Activated naive CD8-positive, alpha-beta T cell treated with anti-CD3 and anti-CD28 coated beads, Interleukin-2, amount 50 U/mL, for 24 hours (primary cell): ENCODE measurements at regions not wholly inside any gene's neighbourhood (a gene's known extent, or its start where the extent isn't known, plus 50 kb on each side); places are given as distances from the start of the nearest gene placed in this dataset.

Experiments used
- ATAC-seq: fragments of 150-1000 bp; cut with Tn5 transposase; one replicate; pipeline ENCODE4 v1.10.0; 2021
- DNase-seq: peaks from one replicate; pipeline ENCODE4 v3.0.0; 2021
- H3K27ac Mint-ChIP-seq: one replicate; pipeline ENCODE4 v1.8.0; 2021; ENCODE audit warnings: mild to moderate bottlenecking, mixed read lengths
- H3K27me3 Mint-ChIP-seq: one replicate; pipeline ENCODE4 v1.8.0; 2021; ENCODE audit warnings: mixed read lengths
- H3K36me3 Mint-ChIP-seq: one replicate; pipeline ENCODE4 v1.8.0; 2021; ENCODE audit warnings: low read depth, mixed read lengths
- H3K4me1 Mint-ChIP-seq: one replicate; pipeline ENCODE4 v1.8.0; 2021; ENCODE audit warnings: mixed read lengths
- H3K4me3 Mint-ChIP-seq: one replicate; pipeline ENCODE4 v1.8.0; 2021; ENCODE audit warnings: mild to moderate bottlenecking, moderate library complexity, mixed read lengths
- H3K9me3 Mint-ChIP-seq: one replicate; pipeline ENCODE4 v1.8.0; 2021; ENCODE audit warnings: mixed read lengths

GRCh38 chr15:94080989-94081605, 150.3 kb upstream of the MCTP2 start:
- DNase-seq (no peak), ATAC-seq (no peak)
- Mint-ChIP-seq H3K9me3 (no peaks in the 10 kb centered on the region), H3K4me1 (no peaks in the 10 kb centered on the region), H3K27me3 (no peaks in the 10 kb centered on the region), H3K36me3 (no peaks in the 10 kb centered on the region), H3K4me3 (no peak overlapping the region), H3K27ac (no peak overlapping the region)

- Mint-ChIP-seq H3K4me3 (no peak overlapping the region), H3K27me3 (no peaks in the 10 kb centered on the region), H3K36me3 (no peaks in the 10 kb centered on the region), H3K27ac (no peak overlapping the region), H3K4me1 (no peaks in the 10 kb centered on the region), H3K9me3 (no peaks in the 10 kb centered on the region)
- DNase-seq (no peak), ATAC-seq (no peak)
Measured at GRCh38 chr15:94080416-94080815, 150.9 kb upstream of the MCTP2 start.

GRCh38 chr15:94079968-94080367, 151.4 kb upstream of the MCTP2 start:
- Mint-ChIP-seq H3K27me3 (no peaks in the 10 kb centered on the region), H3K36me3 (no peaks in the 10 kb centered on the region), H3K4me1 (no peaks in the 10 kb centered on the region), H3K4me3 (no peak overlapping the region), H3K9me3 (no peaks in the 10 kb centered on the region), H3K27ac (no peak overlapping the region)
- ATAC-seq (no peak), DNase-seq (no peak)

DNA sequence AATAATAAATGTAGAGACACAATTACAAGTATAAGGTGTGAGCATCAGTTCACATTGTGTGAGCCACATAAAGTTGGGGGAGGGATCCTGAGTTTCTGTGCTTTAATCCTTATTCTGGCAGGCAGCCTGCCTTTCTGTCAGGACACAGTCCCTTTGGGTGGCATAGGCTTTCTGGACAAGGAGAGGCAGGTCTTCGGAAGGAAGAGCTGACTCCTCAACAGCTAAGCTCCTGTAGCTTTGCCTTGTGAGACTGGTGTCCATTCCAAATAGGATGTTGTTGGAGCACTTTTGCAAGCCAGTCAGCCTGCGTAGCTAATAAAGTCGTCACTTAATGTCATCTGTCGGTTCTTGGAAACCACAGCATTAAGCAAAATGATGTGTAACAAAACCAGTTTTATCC, 151.9 kb upstream of the MCTP2 start:
- no peaks in the 10 kb centered on the region for H3K9me3 Mint-ChIP-seq
- ATAC-seq (no peak), DNase-seq (no peak)
- no peaks in the 10 kb centered on the region for H3K4me1 Mint-ChIP-seq
- H3K36me3 Mint-ChIP-seq, result no peaks in the 10 kb centered on the region
- no peak overlapping the region for H3K4me3 Mint-ChIP-seq
- no peaks in the 10 kb centered on the region for H3K27me3 Mint-ChIP-seq
- H3K27ac Mint-ChIP-seq, result no peak overlapping the region

GRCh38 chr15:94077938-94078337, 153.4 kb upstream of the MCTP2 start:
- Mint-ChIP-seq H3K27ac (no peak overlapping the region), H3K36me3 (no peaks in the 10 kb centered on the region), H3K4me3 (no peak overlapping the region), H3K9me3 (no peaks in the 10 kb centered on the region), H3K4me1 (no peaks in the 10 kb centered on the region), H3K27me3 (no peaks in the 10 kb centered on the region)
- ATAC-seq, result no peak
- no peak for DNase-seq

DNA sequence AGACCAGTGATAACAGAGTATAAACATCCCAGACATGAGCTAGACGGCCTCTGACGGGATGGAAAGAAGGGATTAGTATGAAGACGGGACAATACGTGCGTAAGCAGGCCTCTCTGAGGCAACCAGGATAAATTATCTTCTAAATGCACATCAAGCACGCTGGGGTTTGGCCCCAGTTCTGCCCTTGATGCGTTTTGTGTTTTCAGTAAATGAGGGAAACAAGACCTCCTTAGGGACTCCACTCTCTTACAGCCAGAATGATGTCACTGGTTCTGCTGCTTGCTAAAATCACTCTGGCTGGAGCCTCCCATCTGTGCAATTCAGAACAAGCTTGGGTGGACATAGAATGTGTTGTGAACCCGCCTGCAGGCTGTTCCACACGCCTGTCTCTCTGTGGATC, 156.0 kb upstream of the MCTP2 start:
- no peak for DNase-seq
- ATAC-seq, result no peak
- H3K4me3 Mint-ChIP-seq, result no peak overlapping the region

GRCh38 chr15:94070356-94071295, 160.7 kb upstream of the MCTP2 start:
- no peaks in the 10 kb centered on the region for H3K4me1 Mint-ChIP-seq
- H3K27ac Mint-ChIP-seq, result no peak overlapping the region
- H3K36me3 Mint-ChIP-seq, result no peaks in the 10 kb centered on the region
- DNase-seq (no peak), ATAC-seq (no peak)
- no peaks in the 10 kb centered on the region for H3K27me3 Mint-ChIP-seq
- no peak overlapping the region for H3K4me3 Mint-ChIP-seq
- peaks cover 15% of the 10 kb centered on the region for H3K9me3 Mint-ChIP-seq

More for the DNA sequence above, 156.0 kb upstream of the MCTP2 start:
- no peaks in the 10 kb centered on the region for H3K9me3 Mint-ChIP-seq
- no peak overlapping the region for H3K27ac Mint-ChIP-seq
- H3K36me3 Mint-ChIP-seq, result no peaks in the 10 kb centered on the region
- no peaks in the 10 kb centered on the region for H3K4me1 Mint-ChIP-seq
- no peaks in the 10 kb centered on the region for H3K27me3 Mint-ChIP-seq

DNA sequence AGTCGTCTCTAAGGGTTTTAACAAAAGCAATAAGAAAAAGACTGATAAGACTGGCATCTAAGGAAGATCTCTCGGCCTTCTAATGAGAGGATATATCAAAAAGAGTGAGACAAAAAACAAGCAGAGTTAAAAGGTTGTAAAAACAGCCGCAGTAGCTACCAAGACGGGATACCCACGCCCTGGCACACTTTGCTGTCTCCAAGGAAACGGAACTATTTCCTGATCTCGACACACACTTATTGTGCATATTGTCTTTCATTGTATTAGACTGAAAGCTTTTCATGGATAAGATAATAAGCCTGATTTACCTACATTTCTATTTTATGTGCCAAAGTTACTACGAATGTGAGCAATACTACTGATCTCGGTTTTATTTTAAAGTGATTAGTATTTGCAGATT, 161.5 kb upstream of the MCTP2 start:
- H3K4me3 Mint-ChIP-seq, result no peak overlapping the region
- H3K9me3 Mint-ChIP-seq, result peaks cover 15% of the 10 kb centered on the region
- no peak for DNase-seq
- no peak for ATAC-seq
- H3K27ac Mint-ChIP-seq, result no peak overlapping the region
- no peaks in the 10 kb centered on the region for H3K4me1 Mint-ChIP-seq
- no peaks in the 10 kb centered on the region for H3K27me3 Mint-ChIP-seq
- H3K36me3 Mint-ChIP-seq, result no peaks in the 10 kb centered on the region

GRCh38 chr15:94066811-94067210, 164.6 kb upstream of the MCTP2 start:
- Mint-ChIP-seq H3K27me3 (no peaks in the 10 kb centered on the region), H3K27ac (no peak overlapping the region), H3K4me3 (no peak overlapping the region), H3K36me3 (no peaks in the 10 kb centered on the region), H3K9me3 (peaks cover 15% of the 10 kb centered on the region), H3K4me1 (no peaks in the 10 kb centered on the region)
- ATAC-seq, result no peak
- no peak for DNase-seq

DNA sequence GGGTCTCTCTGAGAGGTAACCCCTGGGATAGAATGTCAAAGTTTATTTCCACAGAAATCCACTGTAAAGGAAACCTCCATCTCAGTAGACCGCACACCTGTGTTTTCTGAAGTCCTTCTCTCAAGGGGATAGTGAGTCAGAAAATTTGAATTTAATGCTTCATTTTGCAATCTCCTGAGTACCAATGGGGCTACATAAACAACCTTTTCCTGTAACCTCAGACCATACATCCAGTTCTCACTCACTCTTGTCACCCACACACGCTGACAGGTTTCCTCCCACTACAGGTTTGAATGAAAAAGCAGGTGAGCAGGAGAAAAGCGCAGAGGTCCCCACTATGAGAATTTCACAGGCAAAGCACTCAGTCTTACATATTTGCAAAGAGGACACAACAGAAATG, 165.3 kb upstream of the MCTP2 start:
- ATAC-seq, result no peak

GRCh38 chr15:94064676-94065313, 166.6 kb upstream of the MCTP2 start:
- no peak overlapping the region for H3K27ac Mint-ChIP-seq
- DNase-seq (no peak), ATAC-seq (no peak)
- no peak overlapping the region for H3K4me3 Mint-ChIP-seq
- peaks cover 15% of the 10 kb centered on the region for H3K9me3 Mint-ChIP-seq
- no peaks in the 10 kb centered on the region for H3K36me3 Mint-ChIP-seq
- H3K4me1 Mint-ChIP-seq, result no peaks in the 10 kb centered on the region
- H3K27me3 Mint-ChIP-seq, result no peaks in the 10 kb centered on the region

More for the DNA sequence above, 165.3 kb upstream of the MCTP2 start:
- no peak for DNase-seq
- peaks cover 15% of the 10 kb centered on the region for H3K9me3 Mint-ChIP-seq
- H3K27me3 Mint-ChIP-seq, result no peaks in the 10 kb centered on the region
- H3K27ac Mint-ChIP-seq, result no peak overlapping the region
- H3K4me3 Mint-ChIP-seq, result no peak overlapping the region
- H3K4me1 Mint-ChIP-seq, result no peaks in the 10 kb centered on the region
- H3K36me3 Mint-ChIP-seq, result no peaks in the 10 kb centered on the region

- no peak overlapping the region for H3K4me3 Mint-ChIP-seq
- no peak overlapping the region for H3K27ac Mint-ChIP-seq
- H3K9me3 Mint-ChIP-seq, result no peaks in the 10 kb centered on the region
- ATAC-seq (no peak), DNase-seq (no peak)
- no peaks in the 10 kb centered on the region for H3K4me1 Mint-ChIP-seq
- peaks cover 7% of the 10 kb centered on the region for H3K27me3 Mint-ChIP-seq
- H3K36me3 Mint-ChIP-seq, result no peaks in the 10 kb centered on the region
Measured at GRCh38 chr15:94061041-94061440, 170.3 kb upstream of the MCTP2 start.

DNA sequence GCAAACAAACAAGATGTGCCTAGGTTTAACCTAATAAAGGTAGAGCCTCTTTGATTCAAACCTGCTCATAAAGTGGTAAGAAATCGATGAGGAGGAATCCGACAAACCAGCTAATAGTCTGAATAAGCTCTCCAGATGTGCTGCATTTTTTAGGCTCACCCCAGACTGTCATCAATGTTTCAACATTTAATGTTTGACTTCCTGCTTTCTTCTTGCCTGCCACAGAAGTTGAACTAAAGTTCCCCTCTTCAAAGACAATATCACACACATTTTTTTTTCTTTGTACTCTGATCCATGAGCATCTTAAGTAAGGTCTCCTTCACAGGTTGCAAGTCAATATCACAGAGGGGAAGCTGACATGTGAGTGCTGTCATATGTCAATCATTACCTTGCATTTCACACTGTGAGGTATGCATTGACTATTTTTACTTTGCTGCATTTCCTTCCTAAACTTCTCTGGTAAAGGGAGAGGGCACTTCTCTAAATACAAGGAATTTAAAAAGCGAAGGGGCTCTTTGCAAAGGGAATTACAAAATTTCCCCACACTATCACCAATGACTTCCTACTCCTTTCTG, 172.3 kb upstream of the MCTP2 start:
- H3K9me3 Mint-ChIP-seq, result no peaks in the 10 kb centered on the region
- no peaks in the 10 kb centered on the region for H3K4me1 Mint-ChIP-seq
- ATAC-seq (no peak), DNase-seq (no peak)
- no peak overlapping the region for H3K4me3 Mint-ChIP-seq
- H3K27me3 Mint-ChIP-seq, result peaks cover 7% of the 10 kb centered on the region
- H3K36me3 Mint-ChIP-seq, result no peaks in the 10 kb centered on the region
- no peak overlapping the region for H3K27ac Mint-ChIP-seq

- Mint-ChIP-seq H3K27ac (no peak overlapping the region), H3K36me3 (no peaks in the 10 kb centered on the region), H3K9me3 (no peaks in the 10 kb centered on the region), H3K27me3 (peaks cover 7% of the 10 kb centered on the region), H3K4me1 (no peaks in the 10 kb centered on the region), H3K4me3 (no peak overlapping the region)
- no peak for ATAC-seq
- DNase-seq, result no peak
Measured at GRCh38 chr15:94057305-94057704, 174.1 kb upstream of the MCTP2 start.

DNA sequence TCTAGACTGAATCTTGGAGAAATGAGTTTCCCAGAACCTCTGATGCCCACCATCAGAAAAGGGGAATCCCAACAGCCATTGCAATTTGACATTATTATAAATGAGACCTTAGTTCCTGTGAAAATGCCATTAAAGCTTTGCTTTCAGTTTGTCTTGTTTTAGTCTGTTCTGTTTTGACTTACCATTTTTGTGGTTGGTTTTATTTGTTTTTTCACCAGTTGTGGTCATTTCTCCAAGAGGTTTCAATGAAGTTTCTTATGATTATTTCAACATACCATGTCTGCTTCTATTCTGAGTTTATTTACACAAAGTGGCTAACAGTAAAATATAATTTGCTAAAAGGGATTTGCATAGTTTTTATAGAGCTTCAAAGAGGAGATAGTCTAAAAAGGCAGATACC, 175.0 kb upstream of the MCTP2 start:
- Mint-ChIP-seq H3K9me3 (no peaks in the 10 kb centered on the region), H3K4me1 (no peaks in the 10 kb centered on the region), H3K4me3 (no peak overlapping the region), H3K36me3 (no peaks in the 10 kb centered on the region), H3K27ac (no peak overlapping the region), H3K27me3 (peaks cover 7% of the 10 kb centered on the region)
- DNase-seq, result no peak
- no peak for ATAC-seq
